ENCODE measurements at regions not wholly inside any gene's neighbourhood (a gene's known extent, or its start where the extent isn't known, plus 50 kb on each side); places are given as distances from the start of the nearest gene placed in this dataset.

- no peak for TF ChIP-seq CTCF (IDR thresholded peaks at IDR 0.05)
- TF ChIP-seq POLR2A (IDR thresholded peaks at IDR 0.05): no peak
Measured at GRCh38 chr14:83197271-83197670, 1663.6 kb upstream of the SEL1L start.
